OCI-LY7 (cell line): ENCODE measurements at regions not wholly inside any gene's neighbourhood (a gene's known extent, or its start where the extent isn't known, plus 50 kb on each side); places are given as distances from the start of the nearest gene placed in this dataset.

Experiments used
- EZH2phosphoT487 ChIP-seq: fragments of 200-600 bp; sonication (generic); IDR thresholded peaks from 2 replicates; pipeline ENCODE4 v1.6.1; 2018; ENCODE audit warnings: low read depth, borderline replicate concordance, mild to moderate bottlenecking, mixed run types, antibody characterized with exemption, low read length, moderate library complexity, mixed read lengths
- TF ChIP-seq, protein P1 (sequence below): fragments of 200-600 bp; sonication (generic); conservative IDR thresholded peaks from 2 replicates; pipeline ENCODE4 v1.5.1; 2014; ENCODE audit warnings: mild to moderate bottlenecking, antibody characterized with exemption, low read length, moderate library complexity, mixed read lengths

DNA sequence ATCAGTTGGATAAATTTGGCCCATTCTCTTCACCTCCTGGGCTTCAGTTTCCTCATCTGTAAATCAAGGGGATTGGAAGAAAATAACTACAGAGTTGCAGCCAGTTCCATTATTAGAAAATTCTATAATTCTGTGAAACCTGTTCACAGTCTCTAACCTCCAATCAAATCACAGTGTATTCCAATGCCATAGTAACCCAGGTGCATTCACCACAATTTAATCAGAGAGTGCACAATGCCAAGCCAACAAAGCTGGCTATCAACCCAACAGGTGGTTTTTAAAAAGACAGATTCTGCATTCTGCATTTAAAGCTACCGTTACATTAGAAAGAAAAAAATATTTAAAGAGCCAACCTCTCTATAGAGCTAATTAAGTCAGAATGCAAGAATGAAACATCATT, 308.6 kb downstream of the RNF144A start:
- no peak for TF ChIP-seq EZH2phosphoT487
- TF ChIP-seq, protein P1, sequence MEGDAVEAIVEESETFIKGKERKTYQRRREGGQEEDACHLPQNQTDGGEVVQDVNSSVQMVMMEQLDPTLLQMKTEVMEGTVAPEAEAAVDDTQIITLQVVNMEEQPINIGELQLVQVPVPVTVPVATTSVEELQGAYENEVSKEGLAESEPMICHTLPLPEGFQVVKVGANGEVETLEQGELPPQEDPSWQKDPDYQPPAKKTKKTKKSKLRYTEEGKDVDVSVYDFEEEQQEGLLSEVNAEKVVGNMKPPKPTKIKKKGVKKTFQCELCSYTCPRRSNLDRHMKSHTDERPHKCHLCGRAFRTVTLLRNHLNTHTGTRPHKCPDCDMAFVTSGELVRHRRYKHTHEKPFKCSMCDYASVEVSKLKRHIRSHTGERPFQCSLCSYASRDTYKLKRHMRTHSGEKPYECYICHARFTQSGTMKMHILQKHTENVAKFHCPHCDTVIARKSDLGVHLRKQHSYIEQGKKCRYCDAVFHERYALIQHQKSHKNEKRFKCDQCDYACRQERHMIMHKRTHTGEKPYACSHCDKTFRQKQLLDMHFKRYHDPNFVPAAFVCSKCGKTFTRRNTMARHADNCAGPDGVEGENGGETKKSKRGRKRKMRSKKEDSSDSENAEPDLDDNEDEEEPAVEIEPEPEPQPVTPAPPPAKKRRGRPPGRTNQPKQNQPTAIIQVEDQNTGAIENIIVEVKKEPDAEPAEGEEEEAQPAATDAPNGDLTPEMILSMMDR: no peak
